Loucy (cell line): ENCODE measurements at regions not wholly inside any gene's neighbourhood (a gene's known extent, or its start where the extent isn't known, plus 50 kb on each side); places are given as distances from the start of the nearest gene placed in this dataset.

Experiments used
- H2AFZ ChIP-seq: fragments of 200-600 bp; sonication (generic); 2 replicates; pipeline ENCODE4 v1.6.0; 2016; ENCODE audit warnings: antibody characterized with exemption, mild to moderate bottlenecking, low read length, moderate library complexity
- H3F3A ChIP-seq: fragments of 200-600 bp; 2 replicates; pipeline ENCODE4 v1.6.0; 2016; ENCODE audit warnings: antibody characterized with exemption, low read depth, mild to moderate bottlenecking
- H3K27me3 ChIP-seq: fragments of 200-600 bp; sonication (generic); 2 replicates; pipeline ENCODE4 v1.6.1; 2014; ENCODE audit warnings: low read length, mild to moderate bottlenecking; ENCODE audit not compliant: insufficient read depth, poor library complexity, severe bottlenecking
- H3K36me3 ChIP-seq: fragments of 200-600 bp; sonication (generic); 2 replicates; pipeline ENCODE4 v1.6.1; 2016; ENCODE audit warnings: low read length; ENCODE audit not compliant: insufficient read depth
- H3K4me1 ChIP-seq: fragments of 200-600 bp; sonication (generic); 2 replicates; pipeline ENCODE4 v1.5.1; 2014; ENCODE audit warnings: low read length, mild to moderate bottlenecking; ENCODE audit not compliant: insufficient read depth, poor library complexity, severe bottlenecking
- H3K4me2 ChIP-seq: fragments of 200-600 bp; sonication (generic); 2 replicates; pipeline ENCODE4 v1.6.0; 2014; ENCODE audit warnings: antibody characterized with exemption, low read length, low read depth, mild to moderate bottlenecking; ENCODE audit not compliant: poor library complexity, severe bottlenecking
- H3K4me3 ChIP-seq: fragments of 200-600 bp; sonication (generic); 2 replicates; pipeline ENCODE4 v1.5.1; 2014; ENCODE audit warnings: low read length, mild to moderate bottlenecking, mixed read lengths; ENCODE audit not compliant: poor library complexity, severe bottlenecking
- H3K79me2 ChIP-seq: fragments of 200-600 bp; sonication (generic); 2 replicates; pipeline ENCODE4 v1.6.1; 2014; ENCODE audit warnings: low read length; ENCODE audit not compliant: insufficient read depth
- H3K9ac ChIP-seq: fragments of 200-600 bp; sonication (generic); 2 replicates; pipeline ENCODE4 v1.6.0; 2014; ENCODE audit warnings: mild to moderate bottlenecking, low read depth, low read length, moderate library complexity; ENCODE audit not compliant: poor library complexity, severe bottlenecking
- H3K9me2 ChIP-seq: fragments of 200-600 bp; sonication (generic); replicated peaks from 2 replicates; pipeline ENCODE4 v1.6.1; 2016; ENCODE audit warnings: low read depth, low read length, mixed read lengths
- H3K9me3 ChIP-seq: fragments of 200-600 bp; sonication (generic); 2 replicates; pipeline ENCODE4 v1.6.1; 2014; ENCODE audit warnings: mild to moderate bottlenecking, antibody characterized with exemption, low read length, low read depth; ENCODE audit not compliant: insufficient read depth
- H4K20me1 ChIP-seq: fragments of 200-600 bp; sonication (generic); 2 replicates; pipeline ENCODE4 v1.6.0; 2014; ENCODE audit warnings: antibody characterized with exemption, low read length, mild to moderate bottlenecking; ENCODE audit not compliant: insufficient read depth, poor library complexity, severe bottlenecking
- EZH2phosphoT487 ChIP-seq: fragments of 200-600 bp; IDR thresholded peaks from 2 replicates; pipeline ENCODE4 v1.6.1; 2018; ENCODE audit warnings: antibody characterized with exemption, mild to moderate bottlenecking, moderate library complexity, borderline replicate concordance
- TF ChIP-seq, protein P1 (sequence below): fragments of 200-600 bp; sonication (generic); conservative IDR thresholded peaks from 2 replicates; pipeline ENCODE4 v1.5.1; 2014; ENCODE audit warnings: mild to moderate bottlenecking, antibody characterized with exemption, low read length

DNA sequence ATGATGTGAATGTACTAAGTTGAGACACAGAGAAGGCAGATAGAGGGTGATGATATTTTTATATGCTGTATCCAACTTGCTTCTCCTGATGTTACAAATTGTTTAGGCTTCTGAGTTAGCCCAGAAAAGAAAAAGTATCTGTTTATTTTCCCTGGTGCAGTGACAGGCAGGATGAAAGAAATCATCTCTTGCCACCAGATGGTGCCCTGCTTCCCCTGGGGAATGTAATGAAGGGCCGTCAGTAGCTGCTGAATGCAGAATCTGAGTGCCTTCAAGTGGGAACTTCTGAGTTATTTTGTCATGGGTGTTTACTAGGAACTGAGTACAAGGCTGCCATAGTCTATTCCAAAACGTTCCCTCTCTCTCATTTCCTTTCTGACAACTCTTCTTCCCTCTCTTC lies 525.6 kb downstream of the MBD2 start:
- Histone ChIP-seq H3K79me2 (no peaks in the 10 kb centered on the region), H3K36me3 (no peaks in the 10 kb centered on the region), H3K4me3 (no peak overlapping the region), H3K9me3 (no peaks in the 10 kb centered on the region), H3K4me1 (peaks cover 3% of the 10 kb centered on the region), H2AFZ (peak overlapping the region; percentile 82), H3K9me2 (no peaks in the 10 kb centered on the region), H3K4me2 (no peak overlapping the region), H3K9ac (no peak overlapping the region), H3K27me3 (no peaks in the 10 kb centered on the region), H3F3A (no peaks in the 10 kb centered on the region), H4K20me1 (no peaks in the 10 kb centered on the region)
- TF ChIP-seq, protein P1, sequence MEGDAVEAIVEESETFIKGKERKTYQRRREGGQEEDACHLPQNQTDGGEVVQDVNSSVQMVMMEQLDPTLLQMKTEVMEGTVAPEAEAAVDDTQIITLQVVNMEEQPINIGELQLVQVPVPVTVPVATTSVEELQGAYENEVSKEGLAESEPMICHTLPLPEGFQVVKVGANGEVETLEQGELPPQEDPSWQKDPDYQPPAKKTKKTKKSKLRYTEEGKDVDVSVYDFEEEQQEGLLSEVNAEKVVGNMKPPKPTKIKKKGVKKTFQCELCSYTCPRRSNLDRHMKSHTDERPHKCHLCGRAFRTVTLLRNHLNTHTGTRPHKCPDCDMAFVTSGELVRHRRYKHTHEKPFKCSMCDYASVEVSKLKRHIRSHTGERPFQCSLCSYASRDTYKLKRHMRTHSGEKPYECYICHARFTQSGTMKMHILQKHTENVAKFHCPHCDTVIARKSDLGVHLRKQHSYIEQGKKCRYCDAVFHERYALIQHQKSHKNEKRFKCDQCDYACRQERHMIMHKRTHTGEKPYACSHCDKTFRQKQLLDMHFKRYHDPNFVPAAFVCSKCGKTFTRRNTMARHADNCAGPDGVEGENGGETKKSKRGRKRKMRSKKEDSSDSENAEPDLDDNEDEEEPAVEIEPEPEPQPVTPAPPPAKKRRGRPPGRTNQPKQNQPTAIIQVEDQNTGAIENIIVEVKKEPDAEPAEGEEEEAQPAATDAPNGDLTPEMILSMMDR: peak; percentile 82
- TF ChIP-seq EZH2phosphoT487: no peak

DNA sequence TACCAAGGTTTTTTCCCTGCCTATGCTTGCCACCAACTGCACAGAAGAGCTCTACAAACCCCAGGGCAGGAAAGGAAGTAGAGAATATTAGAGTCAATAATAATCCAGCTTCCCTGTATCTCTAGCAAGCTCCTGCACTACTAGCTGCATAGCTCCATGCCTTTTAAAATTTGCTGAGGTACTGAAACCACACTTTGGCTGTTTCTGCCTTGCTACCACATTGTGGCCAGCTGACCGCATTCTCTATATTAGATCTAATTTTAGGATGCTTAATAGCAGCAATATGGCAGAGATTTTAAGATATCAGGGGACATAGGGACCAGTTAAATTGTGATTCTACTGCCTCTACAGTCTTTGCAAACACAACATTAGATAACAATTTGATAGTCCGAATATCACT lies 534.6 kb downstream of the MBD2 start:
- Histone ChIP-seq H4K20me1 (no peaks in the 10 kb centered on the region), H3K9me2 (no peaks in the 10 kb centered on the region), H3K79me2 (no peaks in the 10 kb centered on the region), H3K27me3 (no peaks in the 10 kb centered on the region), H3K36me3 (no peaks in the 10 kb centered on the region), H3K4me1 (peaks cover 34% of the 10 kb centered on the region), H3K9ac (no peak overlapping the region), H3K4me3 (no peak overlapping the region), H3F3A (0 out of 2 replicates have a peak, but pooled peaks cover 5% of the 10 kb centered on the region), H3K4me2 (peak overlapping the region; percentile 54), H3K9me3 (no peaks in the 10 kb centered on the region), H2AFZ (no peak overlapping the region)
- TF ChIP-seq EZH2phosphoT487: no peak
- TF ChIP-seq, protein P1: no peak

DNA sequence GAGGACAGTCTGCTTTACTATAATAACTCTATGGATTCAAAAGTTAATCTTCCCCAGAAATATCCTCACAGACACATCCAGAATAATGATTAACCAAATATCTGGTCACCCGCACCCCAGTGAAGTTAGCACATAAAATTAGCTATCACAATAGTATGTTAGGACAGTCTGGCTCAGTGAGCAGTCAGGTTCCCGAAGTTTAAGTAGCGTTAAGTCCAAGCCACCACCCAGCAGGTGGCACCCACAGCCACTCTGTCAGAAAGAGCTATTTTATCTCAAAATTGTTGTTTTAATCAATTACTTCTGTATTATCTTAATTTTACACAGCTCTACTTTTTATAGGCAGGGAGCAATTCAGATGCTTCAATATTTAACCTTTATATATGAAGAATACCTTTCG lies 537.5 kb downstream of the MBD2 start:
- no peak overlapping the region for H3K4me3 ChIP-seq
- H3K4me1 ChIP-seq: peaks cover 34% of the 10 kb centered on the region
- no peaks in the 10 kb centered on the region for H3K79me2 ChIP-seq
- 0 out of 2 replicates have a peak, but pooled peaks cover 5% of the 10 kb centered on the region for H3F3A ChIP-seq
- H3K36me3 ChIP-seq: no peaks in the 10 kb centered on the region
- H3K27me3 ChIP-seq: no peaks in the 10 kb centered on the region
- no peaks in the 10 kb centered on the region for H3K9me2 ChIP-seq
- no peak overlapping the region for H2AFZ ChIP-seq
- no peaks in the 10 kb centered on the region for H3K9me3 ChIP-seq
- no peak overlapping the region for H3K4me2 ChIP-seq
- H3K9ac ChIP-seq: no peak overlapping the region
- no peaks in the 10 kb centered on the region for H4K20me1 ChIP-seq
- TF ChIP-seq EZH2phosphoT487: no peak
- TF ChIP-seq, protein P1: peak; percentile 45
